ENCODE measurements at regions not wholly inside any gene's neighbourhood (a gene's known extent, or its start where the extent isn't known, plus 50 kb on each side); places are given as distances from the start of the nearest gene placed in this dataset.

DNA sequence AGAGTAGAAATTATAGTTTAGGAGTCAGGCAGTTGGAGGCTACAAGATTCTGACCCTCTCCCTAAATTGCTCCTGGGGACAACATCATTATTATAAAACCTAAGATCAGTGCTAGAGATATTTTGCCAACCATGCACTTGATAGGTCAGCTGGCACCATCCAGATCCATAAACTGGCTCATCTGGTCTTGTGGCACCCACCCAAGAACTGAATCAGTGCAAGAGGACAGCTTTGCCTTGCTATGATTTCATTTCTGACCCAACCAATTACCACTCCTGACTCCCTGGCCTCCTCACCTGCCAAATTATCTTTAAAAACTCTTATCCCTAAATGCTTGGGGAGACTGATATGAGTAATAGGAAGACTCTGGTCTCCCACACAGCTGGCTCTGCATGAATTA is 461.1 kb upstream of the TGFBR2 start:
- no peak for TF ChIP-seq OSR1 (CRISPR knock-in tag; IDR thresholded peaks at IDR 0.05)
- TF ChIP-seq RARB (CRISPR knock-in tag; IDR thresholded peaks at IDR 0.05), result no peak
- TF ChIP-seq ZNF8 (CRISPR knock-in tag; IDR thresholded peaks at IDR 0.05), result no peak
- TF ChIP-seq ZFP30 (CRISPR knock-in tag; IDR thresholded peaks at IDR 0.05), result no peak
- TF ChIP-seq, protein P1, sequence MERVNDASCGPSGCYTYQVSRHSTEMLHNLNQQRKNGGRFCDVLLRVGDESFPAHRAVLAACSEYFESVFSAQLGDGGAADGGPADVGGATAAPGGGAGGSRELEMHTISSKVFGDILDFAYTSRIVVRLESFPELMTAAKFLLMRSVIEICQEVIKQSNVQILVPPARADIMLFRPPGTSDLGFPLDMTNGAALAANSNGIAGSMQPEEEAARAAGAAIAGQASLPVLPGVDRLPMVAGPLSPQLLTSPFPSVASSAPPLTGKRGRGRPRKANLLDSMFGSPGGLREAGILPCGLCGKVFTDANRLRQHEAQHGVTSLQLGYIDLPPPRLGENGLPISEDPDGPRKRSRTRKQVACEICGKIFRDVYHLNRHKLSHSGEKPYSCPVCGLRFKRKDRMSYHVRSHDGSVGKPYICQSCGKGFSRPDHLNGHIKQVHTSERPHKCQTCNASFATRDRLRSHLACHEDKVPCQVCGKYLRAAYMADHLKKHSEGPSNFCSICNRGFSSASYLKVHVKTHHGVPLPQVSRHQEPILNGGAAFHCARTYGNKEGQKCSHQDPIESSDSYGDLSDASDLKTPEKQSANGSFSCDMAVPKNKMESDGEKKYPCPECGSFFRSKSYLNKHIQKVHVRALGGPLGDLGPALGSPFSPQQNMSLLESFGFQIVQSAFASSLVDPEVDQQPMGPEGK (CRISPR knock-in tag; IDR thresholded peaks at IDR 0.05; ENCODE audit: borderline replicate concordance), result no peak
- TF ChIP-seq BACH2 (CRISPR knock-in tag; IDR thresholded peaks at IDR 0.05; ENCODE audit: borderline replicate concordance), result no peak
- TF ChIP-seq ZC3H10 (CRISPR knock-in tag; IDR thresholded peaks at IDR 0.05), result no peak
- TF ChIP-seq SNAI2 (CRISPR knock-in tag; IDR thresholded peaks at IDR 0.05), result no peak
- no peak for TF ChIP-seq PPARA (CRISPR knock-in tag; IDR thresholded peaks at IDR 0.05; ENCODE audit: borderline replicate concordance)
- TF ChIP-seq ARNTL (CRISPR knock-in tag; IDR thresholded peaks at IDR 0.05; ENCODE audit: borderline replicate concordance, low read depth), result no peak
- no peak for TF ChIP-seq ZNF565 (CRISPR knock-in tag; conservative IDR thresholded peaks at IDR 0.05; ENCODE audit: low read depth)
- no peak for TF ChIP-seq TOX (CRISPR knock-in tag; IDR thresholded peaks at IDR 0.05; ENCODE audit: borderline replicate concordance)

Measured in SK-N-SH treated with all-trans-retinoic acid at 6 μM for 48 hours (cell line).